ENCODE measurements at regions not wholly inside any gene's neighbourhood (a gene's known extent, or its start where the extent isn't known, plus 50 kb on each side); places are given as distances from the start of the nearest gene placed in this dataset.

DNA sequence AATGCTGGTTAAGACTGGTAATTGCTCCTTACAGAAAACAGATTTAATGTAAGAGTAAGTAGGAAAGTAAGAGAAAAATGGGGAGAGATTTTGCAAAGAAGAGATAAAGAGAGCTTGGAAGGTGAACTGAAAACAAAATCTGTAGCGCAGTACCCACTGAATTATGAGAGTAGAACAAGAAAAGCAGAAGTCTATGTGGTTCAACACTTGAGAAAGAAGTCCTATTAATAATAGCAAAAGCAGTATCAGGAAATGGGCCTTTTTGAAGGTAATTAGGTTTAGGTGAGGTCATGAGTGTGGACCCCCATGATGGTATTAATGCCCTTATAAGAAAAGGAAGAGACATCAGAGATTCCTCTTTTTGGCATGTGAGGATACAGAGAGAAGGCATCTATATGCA lies 460.6 kb downstream of the CETN3 start:
- Histone ChIP-seq H3K27me3 (ENCODE audit: control insufficient read depth in 2 of 2, insufficient read depth in 2 of 2, low read length in 2 of 2) (no peaks in the 10 kb centered on the region), H3K4me3 (replicated peaks in 1 of 3; ENCODE audit: insufficient read depth in 1 of 3, low read depth in 1 of 3, low read length in 3 of 3) (no peak overlapping the region), H3K27ac (ENCODE audit: insufficient read depth, low read depth, low read length) (no peak overlapping the region), H3K79me2 (ENCODE audit: control insufficient read depth, insufficient read depth, low read length) (no peaks in the 10 kb centered on the region), H3K36me3 (ENCODE audit: control insufficient read depth in 2 of 2, extremely low read depth in 1 of 2, insufficient read depth in 2 of 2, low read length in 2 of 2) (no peaks in the 10 kb centered on the region), H4K20me1 (replicated peaks; ENCODE audit: control insufficient read depth, extremely low read depth, insufficient read depth, low read length) (no peaks in the 10 kb centered on the region), H3K9me1 (replicated peaks; ENCODE audit: control insufficient read depth, extremely low read depth, insufficient read depth, low read length) (no peaks in the 10 kb centered on the region), H2AFZ (ENCODE audit: low read depth, low read length) (no peak overlapping the region), H3K9ac (replicated peaks; ENCODE audit: extremely low read depth, insufficient read depth, low read length) (no peak overlapping the region), H3K4me2 (ENCODE audit: insufficient read depth, low read length) (no peak overlapping the region), H3K9me3 (replicated peaks; ENCODE audit: control insufficient read depth, insufficient read depth, low read length) (no peaks in the 10 kb centered on the region), H3K4me1 (ENCODE audit: control insufficient read depth, extremely low read depth, insufficient read depth, low read length) (no peaks in the 10 kb centered on the region)
- CTCF ChIA-PET, result interaction anchor here (1.3 kb wide), 1 partner anchor 14 kb away, joined by 4 read pairs; no protein-coding TSS in a partner anchor
- dilution Hi-C loops (cut with MboI; ENCODE audit: extremely low pct_ligation_motif_present, low sequenced_read_pairs) (no loop called here), intact Hi-C loops (cut with micrococcal nuclease) (no loop called here)
- DNase-seq (ENCODE audit: low read depth, low spot score), result no peak
- TF ChIP-seq FOS (IDR thresholded peaks at IDR 0.05; ENCODE audit: borderline replicate concordance, insufficient read depth, low read length), result no peak
- no peak for TF ChIP-seq MYC (IDR thresholded peaks at IDR 0.05; ENCODE audit: low read depth, low read length)
- TF ChIP-seq GATA2 (IDR thresholded peaks at IDR 0.05; ENCODE audit: insufficient read depth, insufficient read length, low read depth, low read length), result no peak
- TF ChIP-seq POLR2A (IDR thresholded peaks at IDR 0.05; ENCODE audit: low read depth, low read length), result no peak
- TF ChIP-seq POLR2AphosphoS5 (IDR thresholded peaks at IDR 0.05; ENCODE audit: insufficient read depth, low read depth, low read length), result no peak
- TF ChIP-seq, protein P1, sequence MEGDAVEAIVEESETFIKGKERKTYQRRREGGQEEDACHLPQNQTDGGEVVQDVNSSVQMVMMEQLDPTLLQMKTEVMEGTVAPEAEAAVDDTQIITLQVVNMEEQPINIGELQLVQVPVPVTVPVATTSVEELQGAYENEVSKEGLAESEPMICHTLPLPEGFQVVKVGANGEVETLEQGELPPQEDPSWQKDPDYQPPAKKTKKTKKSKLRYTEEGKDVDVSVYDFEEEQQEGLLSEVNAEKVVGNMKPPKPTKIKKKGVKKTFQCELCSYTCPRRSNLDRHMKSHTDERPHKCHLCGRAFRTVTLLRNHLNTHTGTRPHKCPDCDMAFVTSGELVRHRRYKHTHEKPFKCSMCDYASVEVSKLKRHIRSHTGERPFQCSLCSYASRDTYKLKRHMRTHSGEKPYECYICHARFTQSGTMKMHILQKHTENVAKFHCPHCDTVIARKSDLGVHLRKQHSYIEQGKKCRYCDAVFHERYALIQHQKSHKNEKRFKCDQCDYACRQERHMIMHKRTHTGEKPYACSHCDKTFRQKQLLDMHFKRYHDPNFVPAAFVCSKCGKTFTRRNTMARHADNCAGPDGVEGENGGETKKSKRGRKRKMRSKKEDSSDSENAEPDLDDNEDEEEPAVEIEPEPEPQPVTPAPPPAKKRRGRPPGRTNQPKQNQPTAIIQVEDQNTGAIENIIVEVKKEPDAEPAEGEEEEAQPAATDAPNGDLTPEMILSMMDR (IDR thresholded peaks at IDR 0.05; ENCODE audit: extremely low read depth in 1 of 2, insufficient read depth in 1 of 2, low read depth in 1 of 2, low read length in 2 of 2), result no peak
- no peak for TF ChIP-seq EZH2 (IDR thresholded peaks at IDR 0.05; ENCODE audit: borderline replicate concordance, low read depth, low read length, severe bottlenecking)
- no peak for TF ChIP-seq JUN (IDR thresholded peaks at IDR 0.05; ENCODE audit: borderline replicate concordance, insufficient read depth, insufficient read length, low read depth)
- TF ChIP-seq, protein P2, sequence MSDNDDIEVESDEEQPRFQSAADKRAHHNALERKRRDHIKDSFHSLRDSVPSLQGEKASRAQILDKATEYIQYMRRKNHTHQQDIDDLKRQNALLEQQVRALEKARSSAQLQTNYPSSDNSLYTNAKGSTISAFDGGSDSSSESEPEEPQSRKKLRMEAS (IDR thresholded peaks at IDR 0.05; ENCODE audit: insufficient read depth, insufficient read length), result no peak
- POLR2A ChIA-PET, result no interaction called here
- no TSS peak for BruUV-seq (replicated peaks)
- FAIRE-seq, result no peak

Data from endothelial cell of umbilical vein (primary cell).